Kidney glomerular epithelial cell (primary cell): ENCODE measurements at regions not wholly inside any gene's neighbourhood (a gene's known extent, or its start where the extent isn't known, plus 50 kb on each side); places are given as distances from the start of the nearest gene placed in this dataset.
"Not testable (repeated sequence)": the region's sequence is repeated elsewhere in the genome, so short reads cannot be mapped to it uniquely, and the experiment has no call there.

Source experiments
- DNase-seq: peaks from one replicate; lab custom pipeline; 2025; lab: John Stamatoyannopoulos, UW

- DNase-seq: no peak
Observed at GRCh38 chr12:60195483-60195882, 599.7 kb downstream of the SLC16A7 start.

DNA sequence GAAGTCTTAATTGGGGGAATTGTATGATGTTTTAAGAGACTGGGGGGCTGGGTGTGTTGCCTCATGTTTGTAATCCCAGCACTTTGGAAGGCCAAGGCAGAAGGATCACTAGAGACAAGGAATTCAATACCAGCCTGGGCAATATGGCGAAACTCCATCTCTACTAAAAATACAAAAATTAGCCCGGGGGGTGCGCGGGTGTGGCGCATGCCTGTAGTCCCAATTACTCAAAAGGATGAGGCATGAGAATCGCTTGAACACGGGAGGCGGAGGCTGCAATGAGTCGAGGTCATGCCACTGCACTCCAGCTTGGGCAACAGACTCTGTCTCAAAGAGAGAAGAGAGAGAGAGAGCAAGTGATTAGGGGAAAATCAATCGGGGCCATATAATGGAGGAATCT lies 600.5 kb downstream of the SLC16A7 start:
- no peak for DNase-seq

- DNase-seq: peak; percentile 2
Observed at GRCh38 chr12:60197589-60197988, 601.8 kb downstream of the SLC16A7 start.

GRCh38 chr12:60201891-60202290 lies 606.1 kb downstream of the SLC16A7 start:
- peak; percentile 34 for DNase-seq

DNA sequence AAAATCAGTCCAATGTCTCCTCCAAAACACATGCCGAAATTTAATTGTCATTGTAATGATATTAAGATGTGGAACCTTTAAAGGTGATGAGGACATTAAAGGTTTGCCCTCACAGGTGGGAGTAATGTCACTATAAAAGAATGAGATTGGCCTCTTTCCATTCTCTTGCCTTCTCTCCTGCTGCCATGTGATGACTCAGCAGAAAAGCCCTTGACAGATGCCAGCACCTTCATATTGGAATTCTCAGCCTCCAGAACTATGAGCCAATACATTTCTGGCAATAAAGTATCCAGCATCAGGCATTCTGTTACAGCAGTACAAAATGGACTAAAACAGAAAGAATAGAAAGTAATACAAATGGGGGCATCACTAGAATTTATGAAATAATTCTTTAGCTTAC lies 609.7 kb downstream of the SLC16A7 start:
- peak; percentile 44 for DNase-seq

DNA sequence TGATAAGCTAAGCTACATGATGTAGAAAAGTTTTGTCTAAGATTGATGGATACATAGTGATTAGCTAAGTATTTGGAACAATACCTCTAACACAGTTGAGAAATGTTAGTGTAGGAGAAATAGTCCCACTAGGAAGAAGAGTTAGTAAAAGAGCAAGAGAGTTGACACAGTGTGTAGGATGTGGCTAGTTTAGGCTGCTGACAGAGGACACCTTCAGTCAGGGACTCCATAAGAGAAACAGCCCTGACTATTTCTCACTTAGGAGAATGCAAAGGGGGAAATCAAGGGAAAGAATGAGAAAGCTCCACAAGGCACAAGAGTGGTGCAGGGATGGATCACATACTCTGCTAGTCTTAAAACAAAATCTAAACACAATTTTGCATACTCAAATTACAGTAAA lies 613.7 kb downstream of the SLC16A7 start:
- DNase-seq: no peak

DNA sequence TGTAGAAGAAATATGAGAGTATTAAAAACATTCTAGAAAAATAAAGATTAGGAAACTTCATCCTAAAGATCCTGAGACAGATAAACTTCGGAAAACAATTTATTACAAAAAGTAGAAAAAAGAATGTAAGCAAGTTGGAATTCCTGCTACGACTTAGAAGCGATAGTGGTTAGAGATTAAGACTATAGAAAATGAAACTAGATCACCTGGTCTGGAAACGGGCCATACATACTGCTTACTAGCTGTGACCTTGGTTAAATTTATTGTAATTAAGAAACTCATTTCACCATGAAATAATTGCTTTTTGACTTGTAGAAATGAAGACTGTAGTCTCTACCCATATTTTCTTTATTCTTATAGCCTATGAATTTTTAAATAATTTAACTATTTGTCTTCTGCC lies 614.1 kb downstream of the SLC16A7 start:
- no peak for DNase-seq

DNA sequence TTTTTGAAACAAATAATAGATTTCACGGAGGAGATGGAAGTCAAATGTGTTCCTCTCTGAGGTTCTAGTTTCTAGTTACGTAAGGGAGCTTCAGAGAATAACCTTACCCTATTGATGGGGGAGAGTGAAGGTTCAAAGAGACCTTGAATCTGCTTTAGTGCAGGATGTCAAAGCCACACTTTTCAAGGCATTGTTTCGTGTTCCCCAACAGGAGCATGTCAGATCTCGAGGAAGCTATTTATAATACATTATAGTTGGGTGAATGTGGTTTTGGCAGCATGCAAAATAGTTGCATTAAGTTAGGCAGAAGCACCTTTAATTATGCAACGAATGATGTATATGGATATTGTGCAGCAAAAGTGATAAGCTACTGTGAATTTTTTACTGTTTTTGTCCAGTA lies 614.9 kb downstream of the SLC16A7 start:
- no peak for DNase-seq

DNA sequence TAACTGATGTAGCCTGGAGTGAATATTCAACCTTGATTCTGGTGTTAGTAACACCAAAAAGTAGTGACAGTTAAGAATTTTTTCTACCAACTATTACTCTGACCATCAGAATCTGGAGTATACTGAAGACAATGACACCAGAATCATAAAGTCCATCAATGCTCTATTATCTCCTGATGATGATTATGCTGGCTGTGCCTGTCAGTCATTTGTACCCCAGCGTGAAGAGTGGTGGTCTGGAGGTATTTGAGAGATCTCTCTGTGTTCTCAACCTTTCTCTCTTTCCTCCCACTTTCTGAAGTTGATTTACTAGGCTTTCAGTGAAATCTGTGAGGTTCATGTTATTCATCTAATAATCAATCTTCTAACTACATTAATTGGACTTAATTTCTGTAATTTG lies 615.4 kb downstream of the SLC16A7 start:
- DNase-seq: no peak

DNA sequence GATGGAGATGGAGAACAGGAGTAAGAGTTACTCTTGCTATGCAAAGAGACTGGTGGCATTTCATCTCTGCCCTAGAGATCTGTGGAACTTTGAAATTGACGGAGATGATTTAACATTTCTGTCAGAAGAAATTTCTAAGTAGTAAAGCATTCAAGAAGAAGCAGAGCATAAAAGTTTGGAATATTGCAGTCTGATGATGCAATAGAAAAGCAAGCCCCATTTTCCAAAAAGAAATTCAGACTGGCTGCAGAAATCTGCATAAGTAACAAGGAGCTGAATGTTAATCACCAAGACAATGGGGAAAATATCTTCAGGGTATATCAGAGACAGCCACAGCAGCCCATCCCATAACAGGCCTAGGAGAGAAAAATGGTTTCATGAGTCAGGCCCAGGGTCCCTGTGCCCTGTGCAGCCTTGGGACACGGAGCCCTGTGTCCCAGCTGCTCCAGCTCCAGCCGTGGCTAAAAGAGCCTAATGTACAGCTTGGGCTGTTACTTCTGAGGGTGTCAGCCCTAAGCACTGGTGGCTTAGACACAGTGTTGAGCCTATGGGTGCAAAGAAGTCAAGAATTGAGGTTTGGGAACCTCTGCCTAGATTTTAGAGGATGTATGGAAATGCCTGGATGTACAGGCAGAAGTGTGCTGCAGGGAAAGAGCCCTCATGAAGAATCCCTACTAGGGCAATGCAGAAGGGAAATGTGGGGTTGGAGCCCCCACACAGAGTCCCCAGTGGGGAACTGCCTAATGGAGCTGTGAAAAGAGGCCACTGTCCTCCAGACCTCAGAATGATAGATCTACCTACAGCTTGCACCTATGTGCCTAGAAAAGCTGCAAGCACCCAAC lies 616.6 kb downstream of the SLC16A7 start:
- DNase-seq: no peak

DNA sequence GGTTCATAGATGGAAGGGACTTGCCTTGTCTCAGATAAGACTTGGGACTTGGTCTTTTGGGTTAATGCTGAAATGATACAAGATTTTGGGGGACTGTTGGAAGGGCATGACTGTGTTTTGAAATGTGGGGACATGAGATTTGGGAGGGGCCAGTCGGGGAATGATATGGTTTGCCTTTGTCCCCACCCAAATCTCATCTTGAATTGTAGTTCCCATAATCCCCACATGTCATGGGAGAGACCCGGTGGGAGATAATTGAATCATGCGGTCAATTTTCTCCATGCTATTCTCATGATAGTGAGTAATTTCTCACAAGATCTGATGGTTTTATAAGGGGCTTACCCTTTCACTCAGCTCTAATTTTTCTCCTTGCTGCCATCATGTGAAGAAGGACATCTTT lies 617.4 kb downstream of the SLC16A7 start:
- not testable (repeated sequence) for DNase-seq

DNA sequence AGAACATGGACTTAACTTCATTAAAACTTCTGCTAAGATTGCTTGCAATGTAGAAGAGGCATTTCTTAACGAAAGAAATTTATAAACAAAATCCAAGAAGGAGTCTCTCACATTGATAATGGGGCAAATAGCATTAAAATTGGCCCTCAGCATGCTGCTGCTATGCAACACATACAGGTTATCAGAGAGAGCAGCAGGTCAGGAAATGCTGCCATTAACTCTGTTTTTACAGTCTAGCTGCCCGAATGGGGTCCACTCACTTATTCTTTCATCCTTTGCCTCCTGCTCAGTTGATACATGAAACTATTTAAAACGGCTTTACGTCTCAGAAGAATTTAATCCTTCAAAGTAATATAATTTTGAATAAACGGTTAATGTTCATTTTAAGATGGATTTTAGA lies 620.4 kb downstream of the SLC16A7 start:
- DNase-seq: no peak

DNA sequence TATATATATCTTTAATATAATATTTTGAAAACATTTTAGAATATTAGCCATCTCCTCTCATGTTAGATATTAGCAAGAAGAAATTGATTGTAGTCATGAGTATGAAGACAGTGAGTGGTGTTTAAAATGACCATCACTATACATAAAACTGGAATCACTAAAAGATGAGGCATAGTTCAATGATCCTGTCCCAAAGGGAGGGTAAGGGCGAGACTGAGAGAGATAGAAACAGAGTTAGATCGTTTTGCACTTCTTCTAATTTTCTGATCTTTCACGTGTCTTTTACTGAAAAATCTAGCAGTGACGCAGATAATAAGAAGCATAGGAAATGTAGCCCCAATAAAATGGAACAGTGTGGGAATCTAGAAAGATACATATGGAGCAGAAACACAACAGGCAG lies 627.4 kb downstream of the SLC16A7 start:
- no peak for DNase-seq

DNA sequence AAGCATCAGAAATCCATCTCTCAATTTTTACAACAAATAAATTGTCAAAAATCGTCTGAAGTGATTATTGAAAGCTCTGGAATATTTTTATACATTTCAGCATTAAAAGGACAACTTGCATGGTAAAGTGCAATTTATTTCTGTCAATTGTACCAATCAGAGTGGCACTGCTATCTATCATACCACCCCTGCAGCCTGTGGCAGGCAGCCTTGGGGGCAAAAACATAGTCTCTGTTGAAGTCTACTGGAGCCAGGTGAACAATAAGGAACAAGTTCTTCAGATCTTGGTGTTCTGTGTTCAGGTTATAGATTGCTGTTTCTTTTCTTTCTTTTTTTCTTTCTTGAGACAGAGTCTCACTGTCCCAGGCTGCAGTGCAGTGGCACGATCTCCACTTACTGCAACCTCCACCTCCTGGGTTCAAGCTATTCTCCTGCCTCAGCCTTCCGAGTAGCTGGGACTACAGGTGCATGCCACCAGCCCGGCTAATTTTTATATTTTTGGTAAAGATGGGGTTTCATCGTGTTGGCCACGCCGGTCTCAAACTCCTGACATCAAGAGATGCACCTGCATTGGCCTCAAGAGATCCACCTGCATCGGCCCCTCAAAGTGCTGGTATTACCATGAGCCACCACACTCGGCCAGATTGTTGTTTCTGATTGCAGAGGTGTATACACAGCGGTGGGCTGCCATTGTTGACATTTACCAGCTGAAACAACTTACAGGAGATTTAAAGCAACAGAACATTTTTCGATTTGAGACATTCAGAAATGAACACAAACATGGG lies 629.6 kb downstream of the SLC16A7 start:
- no peak for DNase-seq

- DNase-seq: no peak
Observed at GRCh38 chr12:60227916-60228315, 632.1 kb downstream of the SLC16A7 start.

DNA sequence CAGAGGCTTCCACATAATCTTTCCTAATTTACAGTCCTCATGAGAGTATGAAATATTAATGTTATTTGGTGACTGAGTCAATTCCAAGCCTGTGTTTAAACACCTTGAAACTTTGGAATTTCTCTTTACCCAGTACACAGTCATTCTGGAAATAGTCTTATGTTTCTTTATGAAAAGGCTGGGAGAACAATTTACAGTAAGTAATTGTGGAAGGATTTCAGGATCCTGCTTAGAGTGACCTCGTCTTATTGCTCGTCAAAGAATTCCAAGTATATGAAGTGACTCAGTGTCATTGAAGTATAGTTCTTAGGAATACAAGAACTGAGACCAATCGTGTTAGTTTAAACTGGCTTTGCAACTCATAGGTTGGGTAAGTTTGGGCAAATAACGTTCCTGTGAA lies 634.2 kb downstream of the SLC16A7 start:
- DNase-seq: peak; percentile 2

DNA sequence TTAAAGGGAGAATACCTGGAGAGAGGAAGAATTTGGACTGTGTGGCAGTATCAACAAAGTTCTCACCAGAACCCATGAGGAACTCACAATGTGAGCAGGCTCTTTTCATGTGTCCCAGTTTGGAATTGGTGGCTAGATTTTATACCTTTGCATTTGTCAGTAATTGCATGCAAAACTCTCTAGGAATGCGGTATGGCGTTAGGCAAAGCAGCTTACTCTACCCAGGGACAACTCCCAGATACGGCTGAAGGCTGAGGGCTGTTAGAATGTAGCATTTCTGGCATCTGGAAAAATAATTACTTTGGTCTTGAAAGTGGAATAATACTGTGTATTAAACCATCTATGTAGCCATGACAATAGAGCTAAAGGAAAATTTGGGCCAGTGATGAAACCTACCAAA lies 635.5 kb downstream of the SLC16A7 start:
- DNase-seq: no peak

- no peak for DNase-seq
Observed at GRCh38 chr12:60231976-60232907, 636.4 kb downstream of the SLC16A7 start.

GRCh38 chr12:60234611-60235195 lies 638.9 kb downstream of the SLC16A7 start:
- DNase-seq: not testable (repeated sequence)

- no peak for DNase-seq
Observed at GRCh38 chr12:60235261-60235660, 639.4 kb downstream of the SLC16A7 start.

DNA sequence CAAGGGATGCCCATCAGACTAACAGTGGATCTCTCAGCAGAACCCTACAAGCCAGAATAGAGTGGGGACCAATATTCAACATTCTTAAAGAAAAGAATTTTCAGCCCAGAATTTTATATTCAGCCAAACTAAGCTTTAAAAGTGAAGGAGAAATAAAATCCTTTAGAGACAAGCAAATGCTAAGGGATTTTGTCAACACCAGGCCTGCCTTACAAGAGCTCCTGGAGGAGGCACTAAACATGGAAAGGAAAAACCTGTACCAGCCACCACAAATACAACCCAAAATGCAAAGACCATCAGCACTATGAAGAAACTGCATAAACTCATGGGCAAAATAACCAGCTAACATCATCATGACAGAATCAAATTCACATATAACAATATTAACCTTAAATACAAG lies 640.6 kb downstream of the SLC16A7 start:
- DNase-seq: not testable (repeated sequence)

GRCh38 chr12:60240891-60241290 lies 645.1 kb downstream of the SLC16A7 start:
- no peak for DNase-seq
